A172 (cell line): ENCODE measurements at regions not wholly inside any gene's neighbourhood (a gene's known extent, or its start where the extent isn't known, plus 50 kb on each side); places are given as distances from the start of the nearest gene placed in this dataset.

Source experiments
- DNase-seq: peaks from one replicate; pipeline ENCODE4 v3.0.0-alpha.2; 2015; ENCODE audit warnings: low spot score

DNA sequence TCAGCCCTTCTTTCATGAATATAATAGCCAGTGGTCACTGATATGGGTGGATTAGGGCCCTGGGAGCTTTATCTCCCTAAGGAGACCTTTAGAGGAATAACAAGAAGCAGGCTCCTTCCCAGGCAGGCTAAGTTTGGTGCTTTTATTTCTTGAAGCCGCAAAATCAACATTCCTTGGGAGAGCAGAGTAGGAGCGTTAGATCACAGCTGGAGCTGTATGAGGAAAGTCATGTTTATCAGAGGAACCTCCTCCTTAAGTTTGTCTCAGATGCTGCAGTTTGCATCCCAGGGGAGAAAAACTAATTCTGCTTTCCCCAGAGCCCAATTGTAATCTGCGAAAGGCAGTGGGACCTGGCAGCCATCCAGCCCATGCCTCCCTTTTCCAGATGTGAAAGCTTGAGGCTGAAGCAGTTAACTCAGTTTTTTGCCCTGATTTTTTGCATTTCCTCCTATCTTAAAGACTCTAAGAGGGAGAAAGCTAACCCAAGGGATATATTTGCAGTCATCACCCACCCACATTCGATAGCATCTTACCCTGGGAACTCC, 186.0 kb upstream of the FRMPD4 start:
- no peak for DNase-seq

DNA sequence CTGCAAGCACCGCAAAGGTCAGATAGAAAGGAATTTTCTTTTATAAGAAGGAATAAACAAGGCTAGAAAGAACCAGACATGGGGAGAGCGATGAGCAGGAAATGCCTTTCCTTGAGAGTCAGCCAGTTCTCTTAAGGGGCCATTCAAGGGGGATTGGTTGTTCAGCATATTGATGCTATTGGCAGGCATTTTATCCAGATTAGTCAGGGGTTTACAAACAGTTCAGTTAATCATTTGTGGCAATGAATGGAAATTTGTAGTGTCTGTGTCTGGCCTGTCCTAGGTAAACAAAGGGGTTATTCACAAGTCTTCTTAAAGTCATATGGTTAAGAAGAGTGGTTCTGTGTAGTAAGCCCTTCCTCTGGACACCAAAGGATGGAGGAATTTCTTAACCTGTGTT, 184.7 kb upstream of the FRMPD4 start:
- DNase-seq: peak; percentile 52

DNA sequence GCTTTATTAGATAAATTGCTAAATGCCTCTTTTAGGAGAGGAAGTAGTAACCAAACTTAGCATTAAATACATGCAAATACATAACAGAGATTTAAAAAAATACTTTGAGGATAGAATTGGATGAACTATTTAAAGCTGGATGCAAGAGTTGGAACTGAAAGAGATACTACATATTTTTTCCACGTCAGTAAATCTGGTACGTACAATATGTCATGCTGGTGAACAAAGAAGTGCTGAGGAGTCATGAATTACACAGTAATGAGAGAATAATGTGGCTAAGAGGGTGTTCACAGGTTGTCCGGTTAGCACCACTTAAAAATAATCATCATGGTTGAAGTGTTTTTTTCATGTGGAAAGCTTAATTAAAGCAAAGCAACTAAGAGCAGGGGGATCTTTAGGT, 184.1 kb upstream of the FRMPD4 start:
- no peak for DNase-seq

DNA sequence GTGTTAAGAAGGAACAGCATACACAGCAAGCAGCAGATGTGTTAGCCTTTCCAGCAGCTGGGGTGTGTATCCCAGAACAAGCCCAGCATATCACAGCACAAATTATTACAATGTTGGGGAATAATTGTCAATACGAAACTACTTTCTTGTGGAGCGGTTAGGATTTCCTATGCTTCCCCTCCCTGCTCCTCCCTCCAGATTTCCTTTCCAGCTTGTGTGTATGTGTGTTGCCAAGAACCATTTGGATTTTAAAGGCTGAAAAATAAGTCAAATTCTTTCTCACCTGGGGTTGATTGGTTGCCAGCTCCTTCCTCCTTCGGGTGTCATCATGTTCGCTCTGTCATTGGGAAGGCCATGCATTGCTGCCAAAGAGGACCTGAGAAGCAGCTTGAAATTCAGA, 178.2 kb upstream of the FRMPD4 start:
- DNase-seq: no peak

DNA sequence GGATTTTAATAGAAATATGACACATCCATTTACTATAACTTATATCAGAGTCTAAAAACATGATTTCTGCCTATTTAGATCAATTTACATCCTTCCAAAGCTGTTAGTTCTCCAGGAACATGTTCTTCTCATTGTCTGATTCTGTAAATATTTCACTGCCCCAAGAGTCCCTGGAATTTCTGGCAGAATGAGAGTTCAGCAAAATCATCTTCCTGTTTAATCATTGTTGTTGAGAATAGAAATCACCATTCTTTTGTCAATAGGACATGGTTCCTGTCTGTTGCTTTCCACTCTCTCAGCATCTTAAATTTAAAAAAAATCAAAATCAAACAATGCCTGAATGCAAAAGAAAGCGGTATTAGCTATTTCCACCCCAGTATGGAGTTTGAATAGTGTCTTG, 172.8 kb upstream of the FRMPD4 start:
- no peak for DNase-seq

DNA sequence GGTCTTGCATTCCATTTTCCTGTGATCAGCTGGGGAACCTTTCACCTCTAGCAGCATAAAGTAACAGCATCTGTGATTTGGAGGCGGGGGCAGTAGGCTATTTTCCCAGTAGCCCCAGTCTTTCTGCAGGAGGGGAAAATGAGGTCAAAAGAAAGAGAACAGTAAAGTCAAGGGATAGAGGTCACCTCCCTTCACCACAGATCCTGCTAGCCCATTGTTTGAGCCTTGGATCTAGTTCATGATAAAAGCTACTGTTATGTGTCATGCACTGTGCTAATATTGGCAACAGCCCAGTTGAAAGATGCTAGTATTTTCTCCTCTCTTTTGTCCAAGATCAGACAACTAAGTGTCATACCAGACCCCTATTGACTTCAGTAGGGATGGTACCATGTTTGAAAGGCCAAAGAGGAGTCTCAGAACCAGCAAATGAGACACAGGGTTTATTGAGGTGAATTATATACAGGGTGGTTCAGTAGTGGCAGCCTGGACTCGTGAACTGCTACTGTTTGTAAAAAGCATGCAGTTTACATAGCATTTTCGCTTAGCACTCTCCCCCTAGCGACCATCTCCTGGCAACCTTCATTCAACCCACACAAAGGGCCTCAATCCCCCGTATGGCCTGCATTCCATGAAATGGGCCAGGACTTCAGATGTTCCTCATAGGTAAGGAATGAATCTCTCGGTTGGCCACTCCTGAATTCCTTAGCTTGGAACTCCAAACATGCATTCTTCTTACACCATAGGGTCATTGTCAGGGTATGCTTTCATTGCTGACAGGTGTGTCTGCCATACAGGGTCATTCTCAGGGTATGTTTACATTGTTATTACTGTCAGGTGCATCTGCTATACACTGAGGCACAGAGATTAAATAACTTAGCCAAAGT, 170.0 kb upstream of the FRMPD4 start:
- DNase-seq: peak; percentile 3

DNA sequence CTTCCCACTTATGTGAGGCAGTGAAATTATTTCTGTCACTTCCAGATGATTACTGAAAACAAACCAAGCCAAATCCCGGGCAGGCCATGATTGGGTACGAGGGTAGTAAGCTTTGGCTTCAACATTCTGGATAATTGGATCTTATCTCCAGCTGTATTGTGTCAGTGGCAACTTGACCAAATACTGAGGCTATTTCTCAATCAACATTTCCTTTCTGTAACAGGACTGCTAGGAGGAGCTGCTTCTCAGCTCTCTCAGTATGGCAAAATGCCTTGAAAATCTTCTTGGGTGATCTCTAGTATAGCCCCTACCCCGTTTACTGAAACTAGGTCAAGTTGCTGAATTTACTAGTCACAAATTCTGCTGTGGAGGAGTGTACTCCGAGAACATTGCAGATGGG, 169.3 kb upstream of the FRMPD4 start:
- DNase-seq: no peak

DNA sequence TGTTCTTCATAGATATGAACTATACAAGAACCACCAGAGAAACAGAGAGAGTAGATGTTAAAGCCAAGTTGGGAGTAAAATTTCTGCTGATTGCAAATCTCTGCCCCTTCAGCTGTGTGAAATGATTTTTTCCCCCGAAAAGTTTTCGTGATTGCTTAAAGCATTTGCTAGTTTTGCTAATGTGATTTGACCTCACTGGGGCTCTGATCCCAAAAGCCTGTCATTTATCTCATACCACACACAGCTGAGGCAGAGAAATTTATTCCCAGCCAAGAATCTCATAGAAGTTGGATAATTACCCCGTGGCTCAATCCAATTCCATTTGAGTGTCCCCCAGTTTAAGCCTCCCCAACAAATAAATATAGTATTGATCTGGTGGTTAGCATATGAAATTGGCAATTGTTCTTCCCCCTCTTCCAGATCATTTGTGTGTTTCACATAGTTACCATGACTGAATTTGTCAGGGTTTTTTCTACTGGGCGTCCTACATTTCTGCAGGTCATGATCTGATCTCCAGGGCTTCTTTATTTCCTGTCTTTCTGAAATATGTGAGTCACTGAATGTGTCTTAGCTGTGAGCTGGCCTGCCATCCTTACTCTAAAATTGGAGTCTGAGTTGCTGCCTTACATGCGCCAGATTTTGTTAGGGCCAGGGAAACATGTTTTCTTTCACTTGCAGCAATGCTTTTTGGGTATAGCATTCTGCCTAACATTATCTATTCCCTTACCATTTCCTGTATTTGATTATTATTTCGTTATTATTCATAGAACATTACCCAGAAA, 167.5 kb upstream of the FRMPD4 start:
- DNase-seq: peak; percentile 13

DNA sequence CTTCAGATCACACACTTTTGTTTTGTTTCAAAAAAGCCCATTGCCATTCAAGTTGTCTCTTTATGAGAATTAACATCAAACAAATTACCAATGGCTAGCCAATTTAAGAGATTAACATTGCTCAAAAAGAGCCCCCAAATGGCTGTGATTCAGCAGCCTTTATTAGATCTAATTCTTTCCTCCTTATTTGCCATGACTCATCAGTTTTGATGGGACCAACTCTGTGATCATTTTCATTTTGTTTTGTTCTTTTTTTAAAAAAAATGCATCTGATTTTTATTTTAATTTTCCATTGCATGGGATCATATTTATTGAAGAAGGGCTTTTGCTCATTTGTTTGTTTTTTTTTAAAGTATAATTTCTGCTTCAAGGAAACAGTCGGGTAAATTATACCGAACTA, 161.6 kb upstream of the FRMPD4 start:
- no peak for DNase-seq

DNA sequence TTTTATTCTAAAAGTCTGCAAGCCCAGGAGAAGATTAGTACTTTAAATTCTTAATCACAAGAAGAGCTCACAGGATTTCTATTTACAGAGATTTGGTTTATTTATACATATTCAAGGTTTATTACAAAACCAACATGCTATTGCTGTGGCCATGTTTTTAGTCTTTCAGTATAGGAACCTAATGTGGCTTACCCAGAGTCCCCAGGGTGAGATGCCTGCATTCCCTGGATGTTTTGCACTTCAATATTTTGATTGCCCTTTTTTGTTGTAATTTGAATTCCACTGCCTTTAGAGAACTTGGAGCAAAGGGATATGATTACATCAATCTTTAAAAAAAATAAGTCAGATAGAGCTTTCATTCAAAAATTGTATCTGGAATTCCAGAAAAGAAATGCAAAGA, 146.0 kb upstream of the FRMPD4 start:
- no peak for DNase-seq

DNA sequence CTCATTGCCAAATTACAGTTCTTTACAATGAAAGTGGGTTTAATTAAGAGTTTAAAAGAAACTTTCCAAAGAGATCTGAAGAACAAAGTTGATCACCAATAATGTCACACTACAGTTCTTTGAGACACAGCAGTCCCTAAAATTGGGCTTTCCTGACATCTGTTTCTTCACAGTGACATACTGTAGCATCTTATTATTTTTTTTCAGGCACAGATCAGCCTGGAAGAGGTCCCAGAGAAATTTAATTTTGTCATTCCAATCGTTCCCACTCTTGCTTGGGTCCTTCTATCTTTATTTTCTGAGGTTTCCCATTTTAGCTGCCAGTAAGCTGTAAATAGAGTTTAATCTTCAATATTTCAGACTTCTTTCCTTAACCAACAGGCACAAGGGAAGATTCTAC, 143.1 kb upstream of the FRMPD4 start:
- DNase-seq: no peak

DNA sequence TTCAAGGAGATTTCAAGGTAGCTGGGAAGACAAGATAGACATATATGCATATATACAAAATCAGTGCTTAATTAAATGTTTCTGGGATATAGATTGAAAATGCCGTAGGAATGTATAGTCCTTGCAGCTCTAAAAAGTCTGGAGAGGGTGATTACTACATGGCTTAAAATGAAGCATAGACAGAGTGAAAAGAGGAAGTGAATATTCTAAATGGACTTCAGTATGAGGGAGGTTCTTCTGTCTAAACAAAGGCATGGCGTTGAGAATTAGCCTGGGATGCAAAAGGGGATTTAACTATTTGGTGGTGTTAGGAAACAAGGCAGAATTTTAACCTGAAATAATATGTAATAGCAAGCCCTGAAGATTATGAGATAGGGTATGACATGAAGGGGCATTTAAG, 141.5 kb upstream of the FRMPD4 start:
- DNase-seq: no peak

DNA sequence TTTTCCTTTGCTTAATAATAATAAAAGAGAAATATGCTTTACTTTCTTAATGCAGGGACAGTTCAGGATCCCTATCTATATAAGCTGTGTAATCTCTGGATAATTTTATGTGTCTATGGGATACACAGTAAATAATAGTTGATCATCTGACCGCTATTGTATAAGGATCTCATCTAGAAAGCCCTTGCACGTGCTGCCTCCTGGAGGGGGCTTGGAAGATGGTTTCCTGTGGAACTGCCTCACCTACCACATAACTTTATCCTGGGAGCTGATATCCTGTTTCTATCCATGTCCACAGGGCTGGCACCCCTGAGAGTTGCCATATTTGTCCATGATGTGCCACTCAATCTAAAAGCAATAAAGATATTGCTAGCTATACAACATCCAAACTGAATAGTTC, 139.3 kb upstream of the FRMPD4 start:
- no peak for DNase-seq

DNA sequence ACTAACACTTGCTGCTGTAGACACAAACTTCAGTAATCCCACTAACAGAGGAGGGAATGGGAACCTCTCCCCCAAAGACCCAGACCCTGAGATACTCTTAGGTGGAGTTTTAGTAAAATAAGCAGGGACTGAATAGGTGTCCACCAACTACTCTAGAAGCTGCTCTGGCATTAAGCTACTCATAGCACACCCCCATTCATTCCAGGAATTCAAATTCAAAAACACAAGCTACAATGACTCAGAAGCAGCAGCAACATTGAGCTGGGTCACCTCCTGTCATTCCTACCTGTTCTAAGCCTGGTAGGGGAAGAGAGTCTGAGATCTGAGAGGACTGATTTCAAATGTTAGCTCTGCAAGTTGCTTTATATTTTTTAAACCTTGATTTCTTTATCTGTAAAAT, 135.4 kb upstream of the FRMPD4 start:
- DNase-seq: no peak

DNA sequence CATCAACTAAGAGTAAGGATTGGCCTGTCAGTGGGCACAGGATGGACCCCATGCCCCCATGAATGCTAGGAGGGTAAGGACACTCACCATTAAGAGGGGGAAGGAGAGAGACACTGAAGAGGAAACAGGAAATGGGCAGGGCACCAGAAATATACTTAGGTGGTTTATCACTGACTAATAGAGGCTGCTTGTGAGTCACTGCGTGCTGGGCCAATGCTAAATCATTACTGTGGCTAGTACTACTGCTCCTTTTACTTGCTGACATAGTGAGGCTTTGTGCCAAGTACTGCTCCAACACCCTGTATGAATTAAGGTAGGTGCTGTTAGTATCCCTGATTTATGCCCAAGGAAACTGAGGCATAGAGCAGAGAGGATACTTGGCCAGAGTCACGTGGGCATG, 130.4 kb upstream of the FRMPD4 start:
- DNase-seq: peak; percentile 99

DNA sequence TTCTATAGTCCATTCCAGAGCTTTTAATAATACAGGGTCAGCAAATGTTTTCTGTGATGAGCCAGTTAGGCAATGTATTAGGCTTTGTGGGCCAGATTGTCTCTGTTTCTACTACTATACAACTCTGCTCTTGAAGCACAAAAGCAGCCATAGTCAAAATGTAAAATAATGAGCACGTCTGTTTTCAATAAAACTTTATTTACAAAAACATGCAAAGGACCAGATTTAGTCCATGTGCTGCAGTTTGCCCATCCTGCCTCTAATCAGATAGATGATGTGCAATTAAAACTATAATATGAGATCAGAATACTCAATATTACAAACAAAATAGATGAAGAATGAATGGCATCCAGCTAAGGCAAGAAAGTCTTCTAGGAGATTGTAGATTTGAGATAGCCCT, 127.8 kb upstream of the FRMPD4 start:
- DNase-seq: no peak

DNA sequence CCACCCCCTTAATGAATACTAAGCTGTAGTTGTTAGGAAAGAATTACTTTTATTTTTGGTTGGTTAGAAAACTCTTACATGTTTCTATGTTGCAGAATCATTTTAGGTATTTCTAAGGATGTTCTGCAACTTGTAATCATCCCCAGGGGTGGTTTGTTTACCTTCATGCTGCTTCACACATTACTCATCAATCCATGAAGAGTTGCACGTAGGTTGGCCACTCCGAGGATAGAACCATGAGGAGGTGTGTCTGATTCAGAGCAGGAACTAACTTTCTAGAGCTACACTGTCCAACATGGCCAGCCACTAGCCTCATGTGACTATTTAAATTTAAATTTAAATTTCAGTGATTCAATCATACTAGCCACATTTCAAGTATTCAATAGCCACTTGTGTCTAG, 127.2 kb upstream of the FRMPD4 start:
- DNase-seq: peak; percentile 16

DNA sequence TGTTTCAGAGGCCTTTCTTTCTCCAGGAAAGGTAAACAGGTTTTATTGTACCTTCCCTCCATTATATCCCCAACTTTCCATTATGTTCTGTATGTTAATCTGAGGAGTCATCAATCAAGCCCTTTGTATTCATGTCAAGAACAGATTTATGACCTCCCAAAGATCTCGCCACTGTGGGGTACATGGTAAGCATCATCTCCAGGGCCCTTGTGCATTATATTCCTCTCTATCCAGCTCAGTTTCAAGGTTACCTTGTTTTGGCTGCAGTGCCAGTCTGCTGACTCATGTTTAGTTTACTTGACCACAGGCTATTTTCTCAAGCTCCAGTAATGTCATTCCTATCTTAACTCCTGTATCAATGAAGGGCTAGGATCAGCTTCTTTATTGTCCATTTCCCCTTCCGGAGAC, 125.1 kb upstream of the FRMPD4 start:
- peak; percentile 76 for DNase-seq

DNA sequence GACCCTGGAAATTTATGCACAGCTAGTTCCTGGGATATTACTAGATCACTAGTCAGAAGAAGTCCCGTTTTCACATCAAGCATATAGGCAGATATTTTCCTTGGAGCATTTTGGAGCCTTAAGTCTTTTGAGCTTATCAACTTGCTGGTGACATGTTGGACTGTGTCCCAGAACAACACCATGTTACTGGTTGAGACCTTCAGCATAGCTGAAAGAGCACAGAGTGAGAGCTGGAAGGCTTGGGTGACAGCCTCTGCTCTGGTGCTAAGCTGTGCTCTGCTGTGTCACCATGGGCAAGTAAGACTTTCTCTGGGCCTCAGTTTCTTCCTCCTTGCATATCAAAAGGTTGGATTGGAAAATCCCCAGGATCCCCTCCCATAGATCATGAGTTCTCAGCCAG, 116.6 kb upstream of the FRMPD4 start:
- DNase-seq: no peak

DNA sequence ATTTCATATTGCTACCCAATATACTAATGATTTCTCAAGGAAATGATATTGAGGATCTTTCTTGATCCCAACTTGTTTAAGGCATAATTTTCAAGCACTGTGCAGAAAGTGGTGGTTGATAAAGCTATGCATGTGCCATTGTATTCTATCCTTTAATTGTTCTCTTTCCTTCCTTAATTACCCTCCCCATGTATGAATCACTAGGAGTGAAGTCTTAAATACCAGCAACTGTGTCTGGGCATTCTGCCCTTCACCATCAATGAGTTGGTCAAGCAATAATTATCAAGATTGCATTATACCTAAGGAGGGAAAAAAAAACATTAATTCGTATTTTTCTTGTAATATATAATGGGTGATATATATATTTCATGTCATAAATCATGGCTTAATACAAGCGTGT, 111.8 kb upstream of the FRMPD4 start:
- peak; percentile 34 for DNase-seq

DNA sequence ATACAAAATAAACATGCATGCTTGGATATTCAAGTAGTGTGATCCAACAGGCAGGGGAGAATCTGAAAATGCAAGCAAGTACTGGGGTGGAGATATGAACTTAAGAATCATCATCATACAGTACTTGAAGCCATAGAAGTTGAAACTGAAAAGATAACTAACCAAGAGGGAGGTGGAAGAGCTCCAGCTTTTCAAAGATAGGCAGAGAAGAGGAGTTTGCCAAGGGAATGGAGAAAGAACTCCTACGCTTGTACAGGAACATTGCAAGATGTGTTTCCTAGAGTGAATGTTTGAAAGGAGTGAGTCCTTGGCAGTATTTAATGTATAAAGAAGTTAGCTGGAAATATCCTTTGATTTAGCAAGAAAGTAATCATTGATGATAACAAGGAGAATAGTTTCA, 106.2 kb upstream of the FRMPD4 start:
- DNase-seq: no peak

DNA sequence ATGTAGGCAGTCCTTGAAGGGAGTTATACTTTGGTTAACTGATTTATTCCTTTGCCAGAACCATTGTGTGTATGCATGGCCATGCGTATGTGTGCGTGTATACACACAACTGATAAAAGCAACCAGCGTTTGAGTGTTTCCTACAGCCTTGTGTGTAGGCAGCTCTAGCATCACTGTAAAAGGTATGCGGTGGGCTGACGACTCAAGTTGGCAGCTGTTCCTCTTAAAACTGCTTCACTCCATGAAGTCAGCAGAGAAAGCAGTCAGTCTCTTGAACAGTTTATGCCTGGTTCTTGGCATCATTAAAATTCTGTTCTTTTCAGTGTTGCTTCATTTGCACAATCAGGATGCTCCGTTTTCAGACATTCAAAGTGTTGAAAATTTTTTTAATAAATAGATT, 103.5 kb upstream of the FRMPD4 start:
- DNase-seq: no peak

DNA sequence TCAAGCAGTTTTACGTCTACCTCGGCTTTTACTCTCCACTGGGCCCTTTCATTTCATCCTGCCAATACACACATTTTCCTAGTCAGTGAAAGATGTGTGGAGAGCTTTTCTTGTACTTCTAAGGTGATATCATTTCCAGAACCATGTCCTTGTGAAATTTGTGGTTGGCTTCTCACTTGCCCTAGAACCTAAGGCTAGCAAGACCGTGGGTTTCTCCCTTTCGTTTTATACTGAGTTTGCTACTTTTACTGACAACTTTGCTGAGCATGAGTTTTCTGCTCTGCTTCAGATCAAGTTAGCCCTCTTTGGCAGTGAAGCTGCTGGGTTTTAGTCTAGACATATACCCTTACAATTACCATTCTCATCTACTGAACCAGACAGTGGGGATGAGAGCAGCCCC, 95.7 kb upstream of the FRMPD4 start:
- no peak for DNase-seq
